Renal cortex interstitium (tissue), 11 donors: ENCODE measurements at regions not wholly inside any gene's neighbourhood (a gene's known extent, or its start where the extent isn't known, plus 50 kb on each side); places are given as distances from the start of the nearest gene placed in this dataset.
A peak's percentile ranks its signal among the peaks of the same experiment; 100 is the strongest.

ENCODE experiments used
- DNase-seq, 11 donors: peaks; one replicate each; pipeline ENCODE4 v3.0.0-alpha.2; 2013; ENCODE audit warnings: low read depth in 9 of 11, low spot score in 4 of 11; ENCODE audit errors: extremely low read depth in 1 of 11

GRCh38 chr1:38270849-38271633 lies 224.4 kb upstream of the POU3F1 start:
- DNase-seq = no peak

- peak in 6 of 11 donors; percentile 46 to 68 (median 62) for DNase-seq
Observed at GRCh38 chr1:38269923-38270848, 223.6 kb upstream of the POU3F1 start.

- DNase-seq = no peak
Observed at GRCh38 chr1:38268226-38268625, 221.6 kb upstream of the POU3F1 start.

- no peak for DNase-seq
Observed at GRCh38 chr1:38267037-38268036, 220.7 kb upstream of the POU3F1 start.

GRCh38 chr1:38266197-38266520 lies 219.6 kb upstream of the POU3F1 start:
- DNase-seq = no peak

GRCh38 chr1:38265293-38266196 lies 219.0 kb upstream of the POU3F1 start:
- no peak for DNase-seq

- no peak for DNase-seq
Observed at GRCh38 chr1:38263438-38263837, 216.8 kb upstream of the POU3F1 start.

- DNase-seq = no peak
Observed at GRCh38 chr1:38261574-38261973, 215.0 kb upstream of the POU3F1 start.

GRCh38 chr1:38258085-38258627 lies 211.6 kb upstream of the POU3F1 start:
- DNase-seq = no peak

- no peak for DNase-seq
Observed at GRCh38 chr1:38257374-38257773, 210.8 kb upstream of the POU3F1 start.

GRCh38 chr1:38256072-38256471 lies 209.5 kb upstream of the POU3F1 start:
- no peak for DNase-seq

GRCh38 chr1:38253314-38253713 lies 206.7 kb upstream of the POU3F1 start:
- no peak for DNase-seq

GRCh38 chr1:38250356-38250755 lies 203.8 kb upstream of the POU3F1 start:
- no peak for DNase-seq

GRCh38 chr1:38249001-38249400 lies 202.4 kb upstream of the POU3F1 start:
- DNase-seq = no peak

GRCh38 chr1:38246955-38247952 lies 200.7 kb upstream of the POU3F1 start:
- DNase-seq = peak; percentile 58 to 82 (median 72)

- DNase-seq = no peak
Observed at GRCh38 chr1:38244218-38244845, 197.7 kb upstream of the POU3F1 start.
